Breast epithelium (tissue), 3 donors: ENCODE measurements at regions not wholly inside any gene's neighbourhood (a gene's known extent, or its start where the extent isn't known, plus 50 kb on each side); places are given as distances from the start of the nearest gene placed in this dataset.

Experiments used
- CTCF ChIP-seq, 3 donors: fragments of 450-650 bp; IDR thresholded peaks; one replicate each; pipeline ENCODE4 v1.5.1; 2016 to 2017; ENCODE audit warnings: antibody characterized with exemption in 3 of 3, mild to moderate bottlenecking in 3 of 3, moderate library complexity in 3 of 3
- POLR2A ChIP-seq: fragments of 450-650 bp; IDR thresholded peaks from one replicate; pipeline ENCODE4 v1.6.1; 2016; ENCODE audit warnings: antibody characterized with exemption, mild to moderate bottlenecking, moderate library complexity
- POLR2AphosphoS5 ChIP-seq, 3 donors: sonication (generic); formaldehyde crosslinking; IDR thresholded peaks; one replicate each; pipeline ENCODE4 v1.6.1; 2017; ENCODE audit warnings: antibody characterized with exemption in 3 of 3

GRCh38 chr2:40027968-40028367, 248.9 kb upstream of the THUMPD2 start:
- TF ChIP-seq CTCF (IDR thresholded peaks at IDR 0.05) (no peak), POLR2A (no peak), POLR2AphosphoS5 (IDR thresholded peaks at IDR 0.05) (no peak)
